Kasumi-1 (cell line): ENCODE measurements at regions not wholly inside any gene's neighbourhood (a gene's known extent, or its start where the extent isn't known, plus 50 kb on each side); places are given as distances from the start of the nearest gene placed in this dataset.
"Not testable (repeated sequence)": the region's sequence is repeated elsewhere in the genome, so short reads cannot be mapped to it uniquely, and the experiment has no call there.

Source experiments
- DNase-seq, 2 experiments: peaks; one replicate each; lab custom pipeline; 2025; lab: John Stamatoyannopoulos, UW

DNA sequence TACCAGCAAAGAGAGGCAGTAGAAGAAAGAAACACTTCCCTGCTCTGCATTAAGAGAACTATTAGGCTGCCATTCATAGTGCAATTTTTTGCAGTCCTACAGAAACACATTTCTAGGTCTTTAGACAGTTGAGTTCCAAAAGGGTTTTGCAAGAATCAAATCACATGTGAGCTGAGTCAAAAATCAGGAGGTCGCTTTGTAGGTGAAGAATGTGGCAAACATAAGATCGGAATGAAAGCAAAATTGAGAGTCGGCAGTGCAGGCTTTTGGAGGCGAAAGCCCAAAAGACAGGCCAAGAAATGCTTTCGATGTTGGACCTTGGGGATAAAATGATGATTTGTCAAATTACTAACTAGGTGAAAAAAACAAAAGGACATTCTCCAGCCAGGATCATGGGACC is 213.5 kb upstream of the NRIP1 start:
- no peak for DNase-seq

DNA sequence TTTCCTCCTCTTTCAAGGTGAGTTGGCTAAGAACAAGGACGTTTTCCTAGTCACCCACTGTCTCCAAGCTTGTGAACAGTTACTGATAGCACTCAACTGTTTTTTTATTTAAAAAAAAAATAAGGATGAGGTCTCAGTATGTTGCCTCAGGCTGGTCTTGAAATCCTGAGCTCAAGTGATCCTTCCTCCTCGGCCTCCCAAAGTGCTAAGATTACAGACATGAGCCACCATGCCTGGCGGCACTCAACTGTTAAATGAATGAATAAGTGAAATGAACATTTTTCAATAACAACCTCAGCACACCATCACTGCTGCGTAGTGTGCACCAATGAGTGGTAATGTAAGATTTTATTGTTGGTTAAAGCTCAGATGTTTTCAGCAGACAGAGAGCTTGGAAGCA is 214.1 kb upstream of the NRIP1 start:
- DNase-seq, result no peak

DNA sequence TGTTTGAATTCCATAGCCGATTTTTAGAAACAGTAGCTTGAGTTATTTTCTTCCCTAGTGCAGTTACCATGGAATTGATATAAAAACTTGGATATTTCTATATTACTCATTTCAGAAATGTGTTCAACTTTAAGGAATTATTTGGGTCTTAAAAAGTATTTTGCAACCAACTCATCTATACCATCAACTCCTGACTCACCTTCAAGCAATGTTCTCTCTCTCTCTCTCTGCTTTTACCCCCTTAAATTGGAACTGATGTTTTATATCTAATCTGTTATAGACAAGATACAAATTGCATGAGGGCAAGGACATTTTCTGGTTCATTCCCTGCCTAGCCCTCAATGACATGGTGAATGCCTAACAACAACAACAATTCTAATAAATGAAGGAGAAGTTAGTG is 214.7 kb upstream of the NRIP1 start:
- no peak for DNase-seq

DNA sequence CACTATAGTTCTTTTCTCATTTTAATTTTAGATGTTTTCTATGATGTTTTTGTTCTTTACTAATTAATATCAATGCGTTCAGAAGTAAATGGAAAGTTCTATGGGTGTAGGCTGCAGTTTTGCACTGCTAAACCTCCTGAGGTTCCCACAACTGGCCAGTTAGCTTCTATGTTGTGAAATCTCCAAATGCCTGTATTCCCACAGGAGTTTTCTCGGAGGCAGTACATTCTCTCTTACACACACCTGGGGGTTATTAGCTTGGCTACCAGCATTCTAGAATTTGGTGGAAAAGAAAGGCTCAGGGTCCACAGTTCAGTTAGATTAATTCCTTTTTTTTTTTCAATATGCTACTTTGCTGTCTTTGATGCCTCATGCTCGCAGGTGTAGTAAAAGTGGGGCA is 216.9 kb upstream of the NRIP1 start:
- DNase-seq, result no peak

DNA sequence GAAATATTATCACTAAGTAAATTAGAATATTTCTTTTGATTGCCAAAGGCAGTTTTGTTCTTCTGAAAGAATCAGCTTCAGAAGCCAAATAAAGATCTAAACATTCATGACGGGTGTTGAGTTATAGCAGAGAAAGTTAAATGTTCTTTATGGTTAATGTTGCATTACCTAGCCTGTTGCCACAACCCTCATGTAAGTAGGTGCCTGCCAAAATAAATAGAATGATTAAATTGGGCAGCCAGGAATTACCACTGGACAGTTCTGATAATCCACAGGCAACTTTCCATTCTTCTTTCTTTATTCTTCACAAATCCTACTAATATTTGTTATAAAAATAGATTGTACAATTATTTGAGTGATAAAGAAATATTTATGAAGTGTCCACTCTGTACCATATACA is 217.9 kb upstream of the NRIP1 start:
- no peak for DNase-seq

DNA sequence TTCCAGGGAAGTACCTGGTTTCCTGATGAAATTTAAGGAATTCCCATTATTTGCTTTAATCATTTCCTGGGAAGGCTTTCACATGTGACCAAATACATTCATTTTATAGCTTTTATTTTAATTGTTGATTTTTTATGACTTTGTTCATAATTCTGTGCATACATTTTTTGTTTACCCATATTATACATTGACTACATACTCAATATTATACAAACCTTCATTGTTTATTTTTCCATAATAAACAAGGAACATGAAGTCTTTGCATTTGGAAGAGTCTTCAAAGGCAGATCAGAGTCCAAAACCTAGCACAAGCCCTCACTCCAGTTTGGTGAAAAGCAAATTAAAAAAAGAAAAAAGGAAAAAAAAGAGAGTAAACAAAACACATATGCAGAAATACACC is 218.3 kb upstream of the NRIP1 start:
- DNase-seq, result no peak

DNA sequence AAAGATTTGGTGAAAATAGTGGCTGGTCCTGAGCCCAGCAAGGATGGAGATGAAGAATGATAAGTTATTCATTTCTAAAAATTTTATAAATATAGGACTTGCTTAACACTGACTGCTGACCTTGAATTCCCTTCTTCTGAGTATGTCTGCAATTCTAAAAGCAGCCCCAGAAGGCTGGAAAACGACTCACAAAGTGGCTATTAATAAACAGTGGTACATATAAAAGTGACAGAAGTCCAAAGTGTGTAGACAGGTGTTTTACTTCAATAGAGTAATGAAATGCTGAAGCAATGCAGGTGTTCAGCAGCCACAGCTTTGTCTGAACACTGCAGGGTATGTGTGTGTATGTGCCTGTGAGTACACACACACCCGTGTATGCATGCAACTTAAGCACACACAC is 219.0 kb upstream of the NRIP1 start:
- DNase-seq, result no peak

DNA sequence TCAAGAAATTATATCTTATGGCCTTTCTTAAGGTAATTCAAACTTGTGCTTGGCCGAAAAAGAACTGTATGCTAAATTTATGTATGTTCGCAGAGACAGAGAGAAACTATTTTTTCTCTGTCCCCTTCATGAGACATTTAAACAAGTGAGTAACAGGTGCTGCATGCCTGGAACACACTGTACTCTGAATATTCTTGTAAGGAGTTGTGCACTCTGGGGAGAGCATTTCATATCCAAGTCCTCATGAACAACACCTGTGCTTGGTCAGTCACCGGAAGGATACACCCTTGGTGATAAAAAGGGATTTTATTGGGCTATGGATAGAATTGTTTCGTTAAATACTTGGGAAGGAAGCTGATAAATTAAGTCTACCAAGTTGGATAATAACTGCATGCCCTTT is 220.8 kb upstream of the NRIP1 start:
- no peak for DNase-seq

DNA sequence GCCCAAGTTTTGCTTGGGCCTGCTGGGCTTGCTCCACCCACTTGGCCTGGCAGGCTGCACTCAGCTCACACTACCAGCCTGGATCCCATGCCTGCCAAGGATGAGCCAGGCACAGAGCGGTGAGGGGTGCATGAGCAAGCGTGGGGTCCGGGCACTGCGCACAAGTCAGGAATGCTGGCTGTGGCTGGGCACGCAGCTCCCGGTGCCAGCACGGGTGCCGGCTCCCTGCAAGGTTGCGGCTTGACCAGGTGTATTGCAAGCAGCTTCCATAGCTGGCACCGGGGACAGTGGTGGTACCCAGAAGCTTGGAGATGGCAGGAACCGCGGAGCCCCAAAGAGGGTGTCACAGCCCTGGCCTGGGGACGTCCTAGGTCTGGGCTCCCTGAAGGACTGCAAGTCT is 224.4 kb upstream of the NRIP1 start:
- DNase-seq, result no peak

DNA sequence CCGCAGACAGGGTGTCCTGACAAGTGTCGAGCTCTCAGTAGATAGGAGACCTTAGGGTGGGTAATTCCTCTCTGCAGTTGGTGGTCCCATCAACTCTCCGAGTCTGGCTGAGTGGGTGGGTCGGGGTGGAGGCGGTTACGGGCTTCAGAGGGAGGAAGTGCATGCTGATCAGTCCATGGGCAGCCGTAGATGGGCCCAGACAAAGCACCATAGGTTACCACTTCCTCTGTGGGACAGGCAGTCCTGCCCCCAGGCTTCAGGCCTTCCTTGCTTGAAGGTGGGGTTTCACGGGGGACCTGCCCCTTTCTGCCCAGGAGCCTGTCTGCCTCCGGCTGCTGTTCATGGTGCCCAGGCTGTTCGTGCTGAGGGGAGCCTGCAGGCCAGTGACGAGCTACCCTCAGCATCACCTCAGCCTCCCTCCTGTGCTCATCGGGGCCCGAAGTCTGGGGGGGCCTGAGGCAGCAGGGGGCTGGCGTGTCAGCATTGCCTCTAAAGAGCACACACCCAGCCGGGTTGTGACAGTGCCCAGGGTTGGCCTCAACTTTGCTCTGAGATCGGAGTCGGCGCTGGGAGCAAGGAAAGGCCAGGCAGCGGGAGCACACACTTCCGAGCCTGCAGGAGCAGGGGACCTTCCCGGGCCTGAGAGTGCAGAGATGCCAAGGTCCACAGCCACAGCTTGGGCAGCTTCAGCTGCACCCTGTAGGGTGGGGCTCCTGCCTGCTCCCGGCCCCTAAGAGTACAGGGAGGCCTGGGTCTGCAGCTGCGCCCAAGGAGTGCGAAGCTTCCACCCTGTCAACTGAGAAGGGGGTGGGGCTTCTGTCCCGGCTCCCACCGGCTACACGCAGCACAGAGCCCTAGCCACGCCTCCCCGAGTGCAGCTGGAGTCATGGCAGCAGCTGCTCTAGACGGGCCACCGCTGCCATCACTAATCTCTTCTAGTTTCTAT is 225.4 kb upstream of the NRIP1 start:
- DNase-seq, result no peak

DNA sequence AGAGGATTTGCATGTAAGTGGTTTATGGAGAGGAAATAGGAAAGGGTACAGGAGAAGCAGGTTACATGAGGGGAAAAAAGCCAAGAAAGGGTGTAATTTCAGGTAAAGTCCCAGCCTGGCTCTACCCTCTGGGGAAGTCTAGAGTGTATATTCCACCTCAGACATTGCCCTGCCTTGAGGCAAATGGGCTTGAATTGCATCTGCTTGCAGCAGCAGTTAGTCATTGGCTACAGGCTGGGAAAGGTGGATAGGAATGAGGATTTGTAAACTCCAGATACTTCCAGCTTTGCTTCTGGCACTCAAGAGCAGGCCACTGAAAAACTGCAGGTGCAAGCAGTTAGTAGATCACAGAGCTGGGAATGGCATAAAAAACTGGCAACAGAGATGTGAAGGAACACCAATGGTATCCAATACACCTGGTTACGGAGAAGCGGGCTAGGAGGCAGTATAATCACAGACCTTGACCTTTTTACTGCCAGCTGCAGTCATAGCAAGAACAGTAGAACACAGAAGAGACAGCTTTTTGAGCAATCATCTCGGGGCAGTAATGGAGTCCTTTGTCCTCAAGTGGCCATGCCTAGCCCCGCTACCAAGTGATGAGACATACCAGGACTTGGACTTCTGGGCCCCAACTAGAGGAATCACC is 226.9 kb upstream of the NRIP1 start:
- no peak for DNase-seq

DNA sequence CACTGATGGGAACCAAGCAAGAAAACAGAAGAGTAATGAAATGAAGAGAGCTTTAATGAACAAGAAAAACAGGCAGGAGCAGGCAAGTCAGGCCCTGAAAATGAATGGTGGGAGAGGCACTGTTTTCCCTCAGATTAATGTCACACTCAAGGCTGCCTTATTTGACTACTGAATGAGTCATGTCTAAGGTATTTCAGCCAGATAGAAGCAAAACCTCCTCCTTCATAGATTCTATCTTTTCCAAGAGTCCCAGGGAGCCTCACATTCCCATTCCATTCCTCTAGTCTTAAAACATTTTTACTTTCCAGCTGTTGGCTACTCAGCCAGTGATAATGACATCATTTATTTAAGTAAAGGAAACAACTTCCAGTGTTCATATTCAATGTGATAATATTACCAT is 228.4 kb upstream of the NRIP1 start:
- no peak for DNase-seq

DNA sequence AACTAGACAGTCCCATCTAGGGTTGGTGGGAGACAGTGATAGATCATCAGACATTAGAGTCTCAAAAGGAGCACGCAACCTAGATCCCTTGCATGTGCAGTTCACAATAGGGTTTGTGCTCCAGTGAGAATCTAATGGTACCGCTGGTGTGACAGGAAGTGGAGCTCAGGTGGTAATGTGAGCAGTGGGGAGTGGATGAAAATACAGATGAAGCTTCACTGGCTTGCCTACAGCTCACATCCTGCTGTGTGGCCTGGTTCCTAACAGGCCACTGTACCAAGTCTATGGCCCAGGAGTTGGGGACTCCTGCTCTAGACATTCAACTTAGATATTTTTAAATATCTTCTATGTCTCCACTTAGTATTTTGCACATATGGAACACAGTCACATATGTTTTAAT is 231.1 kb upstream of the NRIP1 start:
- DNase-seq, result no peak

DNA sequence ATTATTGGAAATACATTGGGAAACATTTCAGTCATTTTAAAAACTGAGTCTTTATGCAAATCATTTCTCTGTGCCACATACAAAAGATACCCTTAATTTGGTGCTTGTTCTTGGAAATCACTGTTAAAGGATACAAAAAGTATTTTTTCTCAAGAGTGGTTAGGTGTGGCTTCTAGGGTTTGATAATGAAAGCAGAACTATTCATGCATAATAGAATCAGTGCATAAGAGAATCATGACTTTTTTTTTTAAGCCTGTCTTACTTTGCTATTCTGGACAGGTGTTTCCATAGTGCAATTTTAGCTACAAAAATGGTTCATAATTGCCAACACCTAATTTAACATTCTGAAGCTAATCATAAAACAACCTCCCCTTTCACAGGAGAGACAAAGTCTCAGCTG is 233.0 kb upstream of the NRIP1 start:
- no peak for DNase-seq

DNA sequence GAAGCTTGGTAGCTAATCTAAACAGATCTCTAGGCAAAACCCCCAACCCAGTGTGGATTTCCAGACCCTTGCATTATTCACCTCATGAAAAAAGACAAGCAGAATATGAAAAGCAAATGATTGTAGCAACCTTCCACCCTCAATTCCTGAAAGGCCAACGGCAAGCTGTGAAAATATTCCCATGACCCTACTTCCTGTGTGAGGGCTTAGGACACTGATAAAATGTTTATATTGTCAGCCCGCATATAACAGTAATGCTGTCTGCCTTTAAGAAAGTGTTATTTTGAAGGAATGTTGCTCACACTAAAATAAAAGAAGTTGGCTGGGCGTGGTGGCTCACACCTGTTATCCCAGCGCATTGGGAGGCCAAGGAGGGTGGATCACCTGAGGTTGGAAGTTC is 233.5 kb upstream of the NRIP1 start:
- DNase-seq, result no peak

DNA sequence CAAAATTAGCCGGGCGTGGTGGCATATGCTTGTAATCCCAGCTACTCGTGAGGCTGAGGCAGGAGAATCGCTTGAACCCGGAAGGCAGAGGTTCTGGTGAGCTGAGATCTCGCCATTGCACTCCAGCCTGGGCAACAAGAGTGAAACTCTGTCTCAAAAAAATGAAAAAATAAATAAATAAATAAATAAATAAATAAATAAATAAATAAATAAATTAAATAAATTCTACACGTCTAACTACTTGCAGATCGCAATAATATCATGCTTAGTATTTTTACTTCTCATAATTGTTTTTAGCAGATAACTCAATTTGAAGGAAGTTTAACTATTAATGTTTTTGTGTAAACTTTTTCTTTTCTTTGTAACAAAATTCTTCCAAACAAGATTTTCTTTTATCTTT is 234.0 kb upstream of the NRIP1 start:
- not testable (repeated sequence) for DNase-seq

DNA sequence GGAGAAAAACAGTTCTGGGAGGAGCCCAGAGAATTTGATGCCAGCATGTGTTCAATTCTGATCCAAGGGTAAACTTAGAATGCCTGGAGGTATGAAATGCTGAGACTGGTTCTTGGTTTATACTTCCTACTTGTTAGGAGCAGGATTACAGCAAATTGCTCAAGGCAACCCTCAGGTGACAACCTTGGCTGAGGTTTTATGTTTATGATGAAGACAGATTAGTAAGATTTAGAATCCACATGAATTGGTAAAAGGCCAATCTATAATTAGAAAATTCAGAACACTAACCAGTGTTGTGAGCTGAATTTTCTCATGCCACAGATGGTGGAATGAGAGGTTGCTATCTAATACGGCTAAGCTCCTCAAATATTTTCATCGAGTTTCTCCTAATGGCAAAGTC is 235.3 kb upstream of the NRIP1 start:
- DNase-seq, result no peak

DNA sequence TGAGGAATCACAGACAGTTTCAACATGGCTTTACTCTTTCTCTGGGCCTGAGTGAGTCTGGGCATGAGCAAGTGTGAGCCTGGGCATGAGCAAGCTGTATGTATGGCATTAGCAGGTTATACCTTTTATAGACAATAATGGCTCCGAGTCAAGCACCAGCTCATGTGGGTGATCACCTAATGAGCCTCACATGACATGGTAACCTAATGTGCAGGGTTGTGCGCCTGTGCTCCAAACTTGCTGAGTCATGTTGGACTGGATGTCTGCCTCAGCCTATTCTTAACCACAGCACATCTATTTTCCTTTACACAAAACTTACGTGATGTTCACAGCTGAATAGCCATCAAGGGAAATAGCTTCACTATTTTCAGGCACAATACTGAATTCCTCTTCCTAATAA is 236.2 kb upstream of the NRIP1 start:
- DNase-seq, result no peak

DNA sequence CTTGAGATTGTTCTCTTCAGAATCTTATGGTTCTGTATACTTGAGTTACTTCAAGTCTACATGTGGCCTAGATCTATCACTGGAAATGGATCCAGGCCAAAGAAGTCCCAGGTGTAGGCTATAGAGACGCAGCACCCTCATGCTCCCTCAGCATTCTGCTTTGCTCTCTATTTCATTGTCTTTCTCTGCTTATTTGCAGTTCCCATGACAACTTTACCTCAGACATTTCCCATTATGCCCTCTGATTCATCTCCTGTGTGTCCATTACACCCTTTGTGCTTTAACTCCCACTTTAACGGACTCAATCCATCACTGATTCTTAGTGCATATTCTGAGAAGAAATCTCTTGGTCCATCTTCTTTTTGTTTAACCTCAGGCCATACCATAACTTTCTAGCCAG is 236.9 kb upstream of the NRIP1 start:
- DNase-seq, result no peak

DNA sequence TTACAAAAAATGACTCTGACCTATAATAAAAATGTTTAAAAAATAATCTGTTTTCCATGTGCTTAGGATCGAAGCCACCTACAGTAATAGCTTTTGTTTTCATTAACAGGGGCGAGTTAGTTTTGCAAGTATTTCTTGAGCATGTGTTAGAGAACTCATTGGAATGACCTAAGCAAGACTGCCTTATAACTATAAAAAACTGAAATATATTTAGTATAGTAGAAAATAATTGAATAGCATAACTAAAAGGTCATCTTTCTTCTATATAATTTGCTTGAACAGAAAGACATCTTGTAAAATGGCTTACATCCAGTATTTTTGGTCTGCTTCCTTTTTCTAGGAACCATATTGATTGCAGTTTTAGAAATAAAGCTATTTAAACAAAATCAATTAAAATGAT is 241.5 kb upstream of the NRIP1 start:
- no peak for DNase-seq

DNA sequence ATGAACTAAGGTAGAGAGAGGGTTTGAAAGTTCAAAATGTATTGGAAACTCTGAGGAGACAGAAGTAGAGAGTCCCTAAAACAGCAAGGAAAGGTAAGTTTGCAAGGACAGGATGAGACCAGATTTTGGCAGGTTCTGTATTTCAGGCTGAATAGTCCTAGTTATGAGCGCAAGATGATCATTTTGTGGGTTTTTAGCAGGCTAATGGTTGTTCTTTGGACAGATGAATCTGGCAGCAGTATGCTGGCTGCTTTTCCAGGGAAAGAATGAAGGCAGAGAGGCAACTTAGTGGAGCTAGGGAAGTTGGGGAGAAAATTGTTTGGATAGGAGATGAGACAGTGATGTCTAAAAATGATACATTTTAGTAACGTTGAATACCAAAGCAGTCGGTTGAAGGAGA is 243.5 kb upstream of the NRIP1 start:
- no peak for DNase-seq

DNA sequence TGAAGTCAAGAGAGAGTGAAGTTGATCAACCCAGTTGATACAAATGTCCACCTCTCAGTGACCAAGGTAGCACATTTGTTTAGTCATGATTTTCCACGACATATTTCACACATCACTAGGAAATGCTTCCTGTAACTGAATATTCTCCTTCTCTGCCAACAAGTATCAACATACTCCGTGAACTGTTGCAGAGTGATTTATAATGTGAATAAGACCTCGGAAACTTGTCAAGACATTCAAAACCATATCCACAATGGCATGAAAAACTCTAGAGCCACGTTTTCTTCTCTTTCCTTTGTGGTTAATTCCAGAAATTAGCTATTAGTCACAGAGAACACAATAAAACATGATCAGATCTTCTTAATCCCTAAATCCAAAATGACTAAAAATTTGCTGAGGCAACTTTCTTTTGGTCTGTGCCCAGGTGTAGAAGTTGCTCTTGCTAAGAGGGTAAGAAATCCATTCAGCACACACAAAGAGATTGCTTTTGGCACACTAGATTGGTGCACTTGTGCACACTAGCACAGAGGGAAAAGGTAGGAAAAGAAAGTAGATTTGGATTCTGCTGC is 244.3 kb upstream of the NRIP1 start:
- no peak for DNase-seq

DNA sequence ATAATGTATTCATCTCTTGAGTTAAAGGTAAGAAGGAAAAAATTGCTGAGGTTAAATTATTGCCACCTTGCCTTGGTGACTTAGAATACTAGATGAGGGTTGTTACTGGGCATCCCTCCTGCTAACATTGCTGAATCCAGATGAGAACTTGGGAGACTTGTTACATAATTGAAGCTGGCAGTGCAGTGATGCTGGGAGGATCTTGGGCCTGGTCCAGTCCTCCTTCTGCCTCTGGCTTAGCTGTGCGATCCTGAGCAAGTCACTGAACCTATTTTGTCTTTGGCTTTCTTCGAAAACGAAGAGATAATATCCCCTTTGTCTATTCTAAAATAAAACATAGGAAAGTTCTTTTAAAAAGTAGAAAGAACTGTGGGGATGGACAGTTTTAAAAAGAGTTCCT is 244.9 kb upstream of the NRIP1 start:
- DNase-seq, result no peak
